ENCODE measurements at regions not wholly inside any gene's neighbourhood (a gene's known extent, or its start where the extent isn't known, plus 50 kb on each side); places are given as distances from the start of the nearest gene placed in this dataset.

DNA sequence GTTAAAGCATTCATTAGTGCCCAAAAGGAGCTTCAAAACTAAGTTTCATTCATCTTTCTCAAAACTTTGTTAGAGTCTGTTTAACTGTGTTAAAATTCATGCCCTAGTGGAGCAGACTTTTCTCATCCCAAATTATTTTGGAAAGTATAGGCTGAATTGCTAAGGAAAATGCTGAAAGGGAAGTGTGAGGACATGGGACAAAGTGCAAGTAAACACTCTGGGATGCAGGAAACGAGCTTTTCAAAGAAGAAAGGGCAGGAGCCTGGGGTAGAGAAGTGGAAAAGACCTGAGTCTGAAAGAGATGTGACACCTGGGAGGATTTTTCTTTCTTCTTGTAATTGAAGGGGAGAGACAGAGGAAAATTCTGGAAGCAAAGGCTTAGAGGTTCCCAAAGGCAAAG, 93.1 kb upstream of the ANKRD1 start:
- TF ChIP-seq, protein P1, sequence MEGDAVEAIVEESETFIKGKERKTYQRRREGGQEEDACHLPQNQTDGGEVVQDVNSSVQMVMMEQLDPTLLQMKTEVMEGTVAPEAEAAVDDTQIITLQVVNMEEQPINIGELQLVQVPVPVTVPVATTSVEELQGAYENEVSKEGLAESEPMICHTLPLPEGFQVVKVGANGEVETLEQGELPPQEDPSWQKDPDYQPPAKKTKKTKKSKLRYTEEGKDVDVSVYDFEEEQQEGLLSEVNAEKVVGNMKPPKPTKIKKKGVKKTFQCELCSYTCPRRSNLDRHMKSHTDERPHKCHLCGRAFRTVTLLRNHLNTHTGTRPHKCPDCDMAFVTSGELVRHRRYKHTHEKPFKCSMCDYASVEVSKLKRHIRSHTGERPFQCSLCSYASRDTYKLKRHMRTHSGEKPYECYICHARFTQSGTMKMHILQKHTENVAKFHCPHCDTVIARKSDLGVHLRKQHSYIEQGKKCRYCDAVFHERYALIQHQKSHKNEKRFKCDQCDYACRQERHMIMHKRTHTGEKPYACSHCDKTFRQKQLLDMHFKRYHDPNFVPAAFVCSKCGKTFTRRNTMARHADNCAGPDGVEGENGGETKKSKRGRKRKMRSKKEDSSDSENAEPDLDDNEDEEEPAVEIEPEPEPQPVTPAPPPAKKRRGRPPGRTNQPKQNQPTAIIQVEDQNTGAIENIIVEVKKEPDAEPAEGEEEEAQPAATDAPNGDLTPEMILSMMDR (IDR thresholded peaks at IDR 0.05): no peak
- TF ChIP-seq SIN3A (IDR thresholded peaks at IDR 0.05; ENCODE audit: borderline replicate concordance, insufficient read depth, low read depth, low read length): no peak
- TF ChIP-seq POLR2AphosphoS5 (IDR thresholded peaks at IDR 0.05; ENCODE audit: low read depth, low read length): no peak
